ENCODE measurements at regions not wholly inside any gene's neighbourhood (a gene's known extent, or its start where the extent isn't known, plus 50 kb on each side); places are given as distances from the start of the nearest gene placed in this dataset.

DNA sequence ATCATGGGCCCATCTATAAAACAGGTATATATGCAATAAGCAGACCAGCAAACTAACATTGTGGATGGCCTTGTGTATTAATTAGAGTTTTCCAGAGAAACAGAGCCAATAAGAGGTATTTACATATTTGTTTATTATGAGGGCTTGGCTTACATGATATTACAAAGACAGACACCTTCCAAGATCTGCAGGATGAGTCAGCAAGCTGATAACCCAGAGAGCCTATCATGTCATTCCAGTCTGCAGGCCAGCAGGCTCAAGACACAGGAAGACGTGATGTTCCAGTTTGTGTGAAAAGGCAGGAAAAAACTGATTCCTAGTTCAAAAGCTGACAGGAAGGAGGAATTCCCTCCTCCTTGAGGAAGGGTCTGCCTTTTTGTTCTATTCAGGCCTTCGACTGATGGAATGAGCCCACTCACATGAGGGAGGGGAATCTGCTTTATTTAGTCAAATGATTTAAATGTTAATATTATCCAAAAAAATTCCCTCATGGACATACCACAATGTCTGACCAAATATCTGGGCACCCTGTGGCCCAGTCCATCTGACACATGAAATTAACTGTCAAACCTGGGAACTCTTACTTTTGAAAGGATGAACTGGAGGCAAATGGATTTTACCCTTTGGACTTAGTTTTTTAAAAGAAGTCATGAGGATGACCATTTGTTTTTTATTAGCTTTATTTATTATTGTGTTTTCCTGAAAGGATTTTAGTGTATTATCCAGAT is 161.2 kb upstream of the CHD1 start:
- Mint-ChIP-seq H3K4me1 (no peaks in the 10 kb centered on the region), H3K27me3 (ENCODE audit: low read depth in 3 of 3) (peaks cover 3 to 10% (median 8%) of the 10 kb centered on the region in 3 donors), H3K27ac (no peak overlapping the region), H3K4me3 (no peak overlapping the region), H3K9me3 (peaks cover 0 to 2% (median 0%) of the 10 kb centered on the region in 7 donors), H3K36me3 (no peaks in the 10 kb centered on the region)
- no peaks in the 10 kb centered on the region for H3K79me2 ChIP-seq (ENCODE audit: insufficient read depth, low read length)
- no peaks in the 10 kb centered on the region for H3K27me3 ChIP-seq (ENCODE audit: control insufficient read depth in 2 of 2, insufficient read depth in 2 of 2, low read length in 2 of 2)
- H4K20me1 ChIP-seq (ENCODE audit: insufficient read depth, low read length) = no peaks in the 10 kb centered on the region
- no peaks in the 10 kb centered on the region for H3K4me1 ChIP-seq (ENCODE audit: control insufficient read depth in 1 of 2, insufficient read depth in 2 of 2, low read length in 2 of 2)
- no peaks in the 10 kb centered on the region for H3K36me3 ChIP-seq (replicated peaks in 1 of 2; ENCODE audit: control insufficient read depth in 1 of 2, insufficient read depth in 2 of 2, low read length in 2 of 2)
- no peaks in the 10 kb centered on the region for H3K9me3 ChIP-seq (replicated peaks in 1 of 2; ENCODE audit: control insufficient read depth in 1 of 2, insufficient read depth in 1 of 2, low read length in 2 of 2)
- no peak overlapping the region for H3K4me3 ChIP-seq (replicated peaks in 1 of 3; ENCODE audit: low read depth in 2 of 3, low read length in 3 of 3)
- no peak overlapping the region for H3K4me2 ChIP-seq (replicated peaks; ENCODE audit: extremely low read depth, low read length, poor library complexity, severe bottlenecking)
- TF ChIP-seq, protein P1, sequence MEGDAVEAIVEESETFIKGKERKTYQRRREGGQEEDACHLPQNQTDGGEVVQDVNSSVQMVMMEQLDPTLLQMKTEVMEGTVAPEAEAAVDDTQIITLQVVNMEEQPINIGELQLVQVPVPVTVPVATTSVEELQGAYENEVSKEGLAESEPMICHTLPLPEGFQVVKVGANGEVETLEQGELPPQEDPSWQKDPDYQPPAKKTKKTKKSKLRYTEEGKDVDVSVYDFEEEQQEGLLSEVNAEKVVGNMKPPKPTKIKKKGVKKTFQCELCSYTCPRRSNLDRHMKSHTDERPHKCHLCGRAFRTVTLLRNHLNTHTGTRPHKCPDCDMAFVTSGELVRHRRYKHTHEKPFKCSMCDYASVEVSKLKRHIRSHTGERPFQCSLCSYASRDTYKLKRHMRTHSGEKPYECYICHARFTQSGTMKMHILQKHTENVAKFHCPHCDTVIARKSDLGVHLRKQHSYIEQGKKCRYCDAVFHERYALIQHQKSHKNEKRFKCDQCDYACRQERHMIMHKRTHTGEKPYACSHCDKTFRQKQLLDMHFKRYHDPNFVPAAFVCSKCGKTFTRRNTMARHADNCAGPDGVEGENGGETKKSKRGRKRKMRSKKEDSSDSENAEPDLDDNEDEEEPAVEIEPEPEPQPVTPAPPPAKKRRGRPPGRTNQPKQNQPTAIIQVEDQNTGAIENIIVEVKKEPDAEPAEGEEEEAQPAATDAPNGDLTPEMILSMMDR (IDR thresholded peaks at IDR 0.05) = no peak
- no peak for DNase-seq
- no peak overlapping the region for H3K27ac ChIP-seq (ENCODE audit: low read depth in 1 of 2, low read length in 2 of 2)
- H2AFZ ChIP-seq (ENCODE audit: insufficient read depth, low read depth, low read length, poor library complexity, severe bottlenecking) = no peak overlapping the region
- H3K9ac ChIP-seq (ENCODE audit: insufficient read depth, low read length, poor library complexity, severe bottlenecking) = no peak overlapping the region
- 80% methylated on average over 1 of the region's 2 CpGs for WGBS (ENCODE audit: insufficient coverage)
- intact Hi-C loops (cut with micrococcal nuclease) = no loop called here

DNA sequence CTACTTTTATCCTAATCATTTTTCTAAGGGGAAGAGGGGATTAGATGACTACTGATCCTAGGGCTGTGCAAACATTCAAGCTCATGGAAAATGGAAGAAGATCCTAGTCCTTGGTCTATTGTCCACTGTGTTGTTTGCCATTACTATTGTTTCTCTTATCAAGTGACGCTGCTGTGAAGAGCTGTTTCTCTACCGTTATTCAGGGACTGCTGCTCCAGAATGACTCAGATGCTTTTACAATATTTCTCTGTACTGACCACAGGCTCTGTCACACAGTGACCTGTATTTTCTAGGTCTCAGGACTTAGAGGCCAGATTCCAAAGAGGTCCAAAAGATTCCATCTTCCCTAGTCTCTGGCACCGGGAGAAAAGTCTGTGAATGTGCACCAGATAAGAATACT is 159.5 kb upstream of the CHD1 start:
- no peaks in the 10 kb centered on the region for H3K4me1 ChIP-seq (ENCODE audit: control insufficient read depth in 1 of 2, insufficient read depth in 2 of 2, low read length in 2 of 2)
- no peaks in the 10 kb centered on the region for H3K9me3 ChIP-seq (replicated peaks in 1 of 2; ENCODE audit: control insufficient read depth in 1 of 2, insufficient read depth in 1 of 2, low read length in 2 of 2)
- no peaks in the 10 kb centered on the region for H3K36me3 ChIP-seq (replicated peaks in 1 of 2; ENCODE audit: control insufficient read depth in 1 of 2, insufficient read depth in 2 of 2, low read length in 2 of 2)
- H3K4me3 Mint-ChIP-seq = no peak overlapping the region
- no peak overlapping the region for H3K27ac Mint-ChIP-seq
- no peaks in the 10 kb centered on the region for H3K27me3 ChIP-seq (ENCODE audit: control insufficient read depth in 2 of 2, insufficient read depth in 2 of 2, low read length in 2 of 2)
- no peak overlapping the region for H3K4me2 ChIP-seq (replicated peaks; ENCODE audit: extremely low read depth, low read length, poor library complexity, severe bottlenecking)
- H4K20me1 ChIP-seq (ENCODE audit: insufficient read depth, low read length) = no peaks in the 10 kb centered on the region
- 88% methylated on average over 2 of the region's 3 CpGs for WGBS (ENCODE audit: insufficient coverage)
- peaks cover 0 to 2% (median 0%) of the 10 kb centered on the region in 7 donors for H3K9me3 Mint-ChIP-seq
- H3K27ac ChIP-seq (ENCODE audit: low read depth in 1 of 2, low read length in 2 of 2) = no peak overlapping the region
- H2AFZ ChIP-seq (ENCODE audit: insufficient read depth, low read depth, low read length, poor library complexity, severe bottlenecking) = no peak overlapping the region
- no peaks in the 10 kb centered on the region for H3K79me2 ChIP-seq (ENCODE audit: insufficient read depth, low read length)
- no peaks in the 10 kb centered on the region for H3K4me1 Mint-ChIP-seq
- H3K27me3 Mint-ChIP-seq (ENCODE audit: low read depth in 3 of 3) = peaks cover 3 to 8% (median 3%) of the 10 kb centered on the region in 3 donors
- TF ChIP-seq, protein P1 (IDR thresholded peaks at IDR 0.05) = no peak
- DNase-seq = no peak
- H3K9ac ChIP-seq (ENCODE audit: insufficient read depth, low read length, poor library complexity, severe bottlenecking) = no peak overlapping the region
- H3K36me3 Mint-ChIP-seq = no peaks in the 10 kb centered on the region
- H3K4me3 ChIP-seq (replicated peaks in 1 of 3; ENCODE audit: low read depth in 2 of 3, low read length in 3 of 3) = no peak overlapping the region
- intact Hi-C loops (cut with micrococcal nuclease) = no loop called here
